NCI-H2171 (cell line): ENCODE measurements at regions not wholly inside any gene's neighbourhood (a gene's known extent, or its start where the extent isn't known, plus 50 kb on each side); places are given as distances from the start of the nearest gene placed in this dataset.
A peak's percentile ranks its signal among the peaks of the same experiment; 100 is the strongest.

ENCODE experiments used
- DNase-seq: peaks from one replicate; lab custom pipeline; 2025; lab: John Stamatoyannopoulos, UW

- no peak for DNase-seq
Measured at GRCh38 chr3:107899990-107900651, 190.7 kb downstream of the CD47 start.

GRCh38 chr3:107897471-107898061 is 193.3 kb downstream of the CD47 start:
- no peak for DNase-seq

- no peak for DNase-seq
Measured at GRCh38 chr3:107894998-107895397, 195.8 kb downstream of the CD47 start.

GRCh38 chr3:107892955-107893624 is 197.7 kb downstream of the CD47 start:
- DNase-seq, result no peak

- DNase-seq, result peak; percentile 64
Measured at GRCh38 chr3:107884719-107885460, 205.9 kb downstream of the CD47 start.

GRCh38 chr3:107884028-107884427 is 206.8 kb downstream of the CD47 start:
- no peak for DNase-seq

GRCh38 chr3:107882881-107883280 is 207.9 kb downstream of the CD47 start:
- no peak for DNase-seq

- no peak for DNase-seq
Measured at GRCh38 chr3:107882261-107882660, 208.6 kb downstream of the CD47 start.

- no peak for DNase-seq
Measured at GRCh38 chr3:107881509-107881908, 209.3 kb downstream of the CD47 start.

- no peak for DNase-seq
Measured at GRCh38 chr3:107880702-107881101, 210.1 kb downstream of the CD47 start.

- DNase-seq, result no peak
Measured at GRCh38 chr3:107877936-107878335, 212.9 kb downstream of the CD47 start.

GRCh38 chr3:107870943-107871638 is 219.7 kb downstream of the CD47 start:
- DNase-seq, result no peak

- DNase-seq, result no peak
Measured at GRCh38 chr3:107870096-107870495, 220.7 kb downstream of the CD47 start.

- no peak for DNase-seq
Measured at GRCh38 chr3:107868449-107868848, 222.4 kb downstream of the CD47 start.

GRCh38 chr3:107861904-107862303 is 228.9 kb downstream of the CD47 start:
- DNase-seq, result no peak

GRCh38 chr3:107861422-107861821 is 229.4 kb downstream of the CD47 start:
- DNase-seq, result no peak
